ENCODE measurements at regions not wholly inside any gene's neighbourhood (a gene's known extent, or its start where the extent isn't known, plus 50 kb on each side); places are given as distances from the start of the nearest gene placed in this dataset.

DNA sequence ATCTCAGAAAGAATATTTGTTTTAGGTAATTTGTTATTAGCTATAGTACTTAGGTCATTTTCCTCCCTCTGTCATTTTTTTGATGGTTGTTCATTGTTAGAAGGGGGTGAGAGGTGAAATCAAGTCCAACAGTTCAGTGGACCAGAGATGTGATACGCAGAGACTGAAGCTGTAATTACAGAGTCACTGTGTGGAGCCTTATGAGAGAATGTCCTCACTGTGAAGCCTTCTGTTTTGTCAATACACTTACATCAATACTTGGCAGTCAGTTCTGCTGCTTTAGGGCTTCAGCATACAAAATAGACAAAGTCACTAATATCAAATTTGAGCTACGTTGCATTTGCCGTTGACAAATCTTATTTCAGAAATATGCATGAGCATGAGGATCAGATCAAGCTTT is 692.5 kb downstream of the C4orf33 start:
- TF ChIP-seq, protein P1, sequence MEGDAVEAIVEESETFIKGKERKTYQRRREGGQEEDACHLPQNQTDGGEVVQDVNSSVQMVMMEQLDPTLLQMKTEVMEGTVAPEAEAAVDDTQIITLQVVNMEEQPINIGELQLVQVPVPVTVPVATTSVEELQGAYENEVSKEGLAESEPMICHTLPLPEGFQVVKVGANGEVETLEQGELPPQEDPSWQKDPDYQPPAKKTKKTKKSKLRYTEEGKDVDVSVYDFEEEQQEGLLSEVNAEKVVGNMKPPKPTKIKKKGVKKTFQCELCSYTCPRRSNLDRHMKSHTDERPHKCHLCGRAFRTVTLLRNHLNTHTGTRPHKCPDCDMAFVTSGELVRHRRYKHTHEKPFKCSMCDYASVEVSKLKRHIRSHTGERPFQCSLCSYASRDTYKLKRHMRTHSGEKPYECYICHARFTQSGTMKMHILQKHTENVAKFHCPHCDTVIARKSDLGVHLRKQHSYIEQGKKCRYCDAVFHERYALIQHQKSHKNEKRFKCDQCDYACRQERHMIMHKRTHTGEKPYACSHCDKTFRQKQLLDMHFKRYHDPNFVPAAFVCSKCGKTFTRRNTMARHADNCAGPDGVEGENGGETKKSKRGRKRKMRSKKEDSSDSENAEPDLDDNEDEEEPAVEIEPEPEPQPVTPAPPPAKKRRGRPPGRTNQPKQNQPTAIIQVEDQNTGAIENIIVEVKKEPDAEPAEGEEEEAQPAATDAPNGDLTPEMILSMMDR (IDR thresholded peaks at IDR 0.05): no peak
- no peak for TF ChIP-seq POLR2A (IDR thresholded peaks at IDR 0.05)

Data from testis (tissue), 2 donors.